ENCODE measurements at regions not wholly inside any gene's neighbourhood (a gene's known extent, or its start where the extent isn't known, plus 50 kb on each side); places are given as distances from the start of the nearest gene placed in this dataset.

DNA sequence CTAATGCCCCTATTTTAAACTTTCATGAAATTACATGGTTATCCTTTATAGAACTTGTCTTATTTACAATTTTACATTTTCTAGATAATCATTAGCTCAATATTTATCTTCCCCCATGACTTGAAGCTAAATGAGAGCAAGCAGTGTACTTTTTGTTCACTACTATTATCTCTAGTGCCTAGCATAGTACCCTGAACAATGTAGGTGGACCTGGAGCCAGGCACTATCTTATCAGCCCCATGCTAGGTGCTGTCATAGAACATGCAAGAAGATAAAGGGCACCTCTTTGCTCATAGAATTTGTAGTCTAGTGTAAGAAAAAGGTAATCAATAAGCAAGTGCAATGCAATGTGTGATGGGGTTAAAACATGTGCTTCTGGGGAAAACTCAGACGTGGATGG is 399.9 kb downstream of the ELAVL2 start:
- TF ChIP-seq, protein P1, sequence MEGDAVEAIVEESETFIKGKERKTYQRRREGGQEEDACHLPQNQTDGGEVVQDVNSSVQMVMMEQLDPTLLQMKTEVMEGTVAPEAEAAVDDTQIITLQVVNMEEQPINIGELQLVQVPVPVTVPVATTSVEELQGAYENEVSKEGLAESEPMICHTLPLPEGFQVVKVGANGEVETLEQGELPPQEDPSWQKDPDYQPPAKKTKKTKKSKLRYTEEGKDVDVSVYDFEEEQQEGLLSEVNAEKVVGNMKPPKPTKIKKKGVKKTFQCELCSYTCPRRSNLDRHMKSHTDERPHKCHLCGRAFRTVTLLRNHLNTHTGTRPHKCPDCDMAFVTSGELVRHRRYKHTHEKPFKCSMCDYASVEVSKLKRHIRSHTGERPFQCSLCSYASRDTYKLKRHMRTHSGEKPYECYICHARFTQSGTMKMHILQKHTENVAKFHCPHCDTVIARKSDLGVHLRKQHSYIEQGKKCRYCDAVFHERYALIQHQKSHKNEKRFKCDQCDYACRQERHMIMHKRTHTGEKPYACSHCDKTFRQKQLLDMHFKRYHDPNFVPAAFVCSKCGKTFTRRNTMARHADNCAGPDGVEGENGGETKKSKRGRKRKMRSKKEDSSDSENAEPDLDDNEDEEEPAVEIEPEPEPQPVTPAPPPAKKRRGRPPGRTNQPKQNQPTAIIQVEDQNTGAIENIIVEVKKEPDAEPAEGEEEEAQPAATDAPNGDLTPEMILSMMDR (IDR thresholded peaks at IDR 0.05; ENCODE audit: poor library complexity, severe bottlenecking): no peak
- no peak for DNase-seq (ENCODE audit: low spot score)
- Histone ChIP-seq H3K36me3 (ENCODE audit: low read depth) (no peaks in the 10 kb centered on the region), H3K9me3 (ENCODE audit: severe bottlenecking) (no peaks in the 10 kb centered on the region), H3K27ac (ENCODE audit: poor library complexity, severe bottlenecking) (no peak overlapping the region), H3K4me1 (ENCODE audit: insufficient read depth, poor library complexity, severe bottlenecking) (no peaks in the 10 kb centered on the region), H3K27me3 (ENCODE audit: insufficient read depth, poor library complexity, severe bottlenecking) (peaks cover 13% of the 10 kb centered on the region), H3K4me3 (ENCODE audit: severe bottlenecking) (no peak overlapping the region)
- ATAC-seq (ENCODE audit: low read depth): no peak

DNA sequence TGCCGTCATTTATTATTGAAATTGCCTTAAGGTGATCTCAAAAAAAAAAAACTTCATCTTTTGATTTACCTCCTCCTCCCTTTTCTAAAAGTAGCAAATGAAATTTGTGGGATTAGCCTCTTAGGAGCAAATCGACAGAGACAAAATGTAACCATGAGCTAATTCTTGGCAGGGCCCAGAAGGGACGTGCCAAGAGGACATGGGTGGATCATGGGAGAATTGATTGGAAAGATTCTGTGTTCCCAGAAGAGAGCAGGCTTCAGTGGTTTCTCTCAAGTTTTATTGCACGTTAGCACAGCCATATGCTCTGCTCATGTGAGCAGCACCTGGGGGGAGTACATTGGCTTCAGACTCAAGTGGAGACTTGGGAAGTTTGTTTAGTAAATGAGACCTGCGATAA is 394.6 kb downstream of the ELAVL2 start:
- no peak overlapping the region for H3K27ac ChIP-seq (ENCODE audit: poor library complexity, severe bottlenecking)
- no peaks in the 10 kb centered on the region for H3K9me3 ChIP-seq (ENCODE audit: severe bottlenecking)
- H3K36me3 ChIP-seq (ENCODE audit: low read depth): no peaks in the 10 kb centered on the region
- ATAC-seq (ENCODE audit: low read depth): no peak
- no peak for DNase-seq (ENCODE audit: low spot score)
- H3K27me3 ChIP-seq (ENCODE audit: insufficient read depth, poor library complexity, severe bottlenecking): peaks cover 14% of the 10 kb centered on the region
- H3K4me3 ChIP-seq (ENCODE audit: severe bottlenecking): no peak overlapping the region
- no peaks in the 10 kb centered on the region for H3K4me1 ChIP-seq (ENCODE audit: insufficient read depth, poor library complexity, severe bottlenecking)
- TF ChIP-seq, protein P1 (IDR thresholded peaks at IDR 0.05; ENCODE audit: poor library complexity, severe bottlenecking): no peak

DNA sequence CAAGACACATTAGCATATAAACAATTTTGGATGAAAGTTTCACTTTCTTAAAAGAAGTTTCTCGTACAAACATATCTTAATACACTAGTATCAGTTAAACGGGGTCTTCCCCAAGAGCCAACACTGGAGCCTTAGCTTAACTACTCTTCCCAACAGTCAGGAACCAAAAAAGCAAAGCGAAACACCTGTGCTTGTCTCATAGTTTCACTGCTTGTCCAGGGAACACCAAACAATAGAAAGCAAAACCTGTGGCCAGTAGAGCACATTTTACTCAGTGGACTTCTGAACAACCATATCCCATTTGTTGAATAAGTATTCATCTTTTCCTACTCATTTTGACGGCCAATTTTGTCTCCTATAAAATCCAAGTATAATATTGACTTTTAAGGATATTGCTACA is 391.4 kb downstream of the ELAVL2 start:
- Histone ChIP-seq H3K36me3 (ENCODE audit: low read depth) (no peaks in the 10 kb centered on the region), H3K27me3 (ENCODE audit: insufficient read depth, poor library complexity, severe bottlenecking) (peaks cover 19% of the 10 kb centered on the region), H3K27ac (ENCODE audit: poor library complexity, severe bottlenecking) (no peak overlapping the region), H3K9me3 (ENCODE audit: severe bottlenecking) (no peaks in the 10 kb centered on the region), H3K4me3 (ENCODE audit: severe bottlenecking) (no peak overlapping the region), H3K4me1 (ENCODE audit: insufficient read depth, poor library complexity, severe bottlenecking) (no peaks in the 10 kb centered on the region)
- TF ChIP-seq, protein P1 (IDR thresholded peaks at IDR 0.05; ENCODE audit: poor library complexity, severe bottlenecking): no peak
- no peak for DNase-seq (ENCODE audit: low spot score)
- no peak for ATAC-seq (ENCODE audit: low read depth)

DNA sequence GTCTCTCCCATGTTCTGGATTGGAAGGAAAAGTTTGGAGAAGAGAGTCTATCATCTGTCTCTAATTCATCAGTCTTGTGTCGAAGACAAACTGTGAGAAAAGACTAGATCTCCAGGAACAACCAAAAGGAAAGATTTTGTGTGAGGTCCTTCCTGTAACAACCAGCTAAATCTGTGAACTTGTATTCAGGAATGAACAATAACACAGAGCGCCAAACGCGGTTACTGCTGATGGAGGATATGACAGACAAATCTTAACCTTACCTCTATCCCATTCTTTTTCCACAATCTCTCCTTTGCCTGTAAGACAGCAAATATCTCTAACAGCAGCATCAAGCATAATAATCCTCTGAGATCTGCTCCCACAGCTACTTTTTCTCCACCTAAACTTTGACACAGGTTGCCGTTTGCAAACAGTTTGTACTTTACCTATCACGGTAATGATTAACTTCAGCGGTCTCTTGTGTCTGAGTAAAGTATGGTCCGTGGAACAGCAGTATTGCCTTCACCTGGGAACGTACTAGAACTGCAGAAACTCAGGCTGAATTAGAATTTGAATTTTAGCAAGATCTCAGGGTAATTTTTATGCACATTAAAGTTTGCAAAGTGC is 387.6 kb downstream of the ELAVL2 start:
- no peaks in the 10 kb centered on the region for H3K4me1 ChIP-seq (ENCODE audit: insufficient read depth, poor library complexity, severe bottlenecking)
- no peaks in the 10 kb centered on the region for H3K36me3 ChIP-seq (ENCODE audit: low read depth)
- no peaks in the 10 kb centered on the region for H3K9me3 ChIP-seq (ENCODE audit: severe bottlenecking)
- peaks cover 24% of the 10 kb centered on the region for H3K27me3 ChIP-seq (ENCODE audit: insufficient read depth, poor library complexity, severe bottlenecking)
- DNase-seq (ENCODE audit: low spot score) (no peak), ATAC-seq (ENCODE audit: low read depth) (no peak)
- no peak overlapping the region for H3K4me3 ChIP-seq (ENCODE audit: severe bottlenecking)
- H3K27ac ChIP-seq (ENCODE audit: poor library complexity, severe bottlenecking): no peak overlapping the region
- TF ChIP-seq, protein P1 (IDR thresholded peaks at IDR 0.05; ENCODE audit: poor library complexity, severe bottlenecking): no peak

DNA sequence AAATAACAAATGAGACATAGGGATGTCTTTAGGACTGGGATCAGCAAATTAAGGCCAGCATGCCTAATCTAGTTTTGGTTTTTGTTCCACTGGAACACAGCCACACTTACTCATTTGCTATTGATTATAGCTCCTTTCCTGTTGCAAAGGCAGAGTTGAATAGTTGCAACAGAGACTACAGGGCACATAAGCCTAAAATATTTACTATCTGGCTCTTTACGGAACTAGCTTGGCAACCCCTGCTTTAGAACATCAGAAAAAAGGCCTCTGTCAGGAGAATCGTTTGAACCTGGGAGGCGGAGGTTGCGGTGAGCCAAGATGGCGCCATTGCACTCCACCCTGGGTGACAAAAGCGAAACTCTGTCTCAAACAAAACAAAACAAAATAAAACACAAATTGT is 384.8 kb downstream of the ELAVL2 start:
- Histone ChIP-seq H3K27ac (ENCODE audit: poor library complexity, severe bottlenecking) (no peak overlapping the region), H3K36me3 (ENCODE audit: low read depth) (no peaks in the 10 kb centered on the region), H3K27me3 (ENCODE audit: insufficient read depth, poor library complexity, severe bottlenecking) (peaks cover 20% of the 10 kb centered on the region), H3K4me3 (ENCODE audit: severe bottlenecking) (no peak overlapping the region), H3K9me3 (ENCODE audit: severe bottlenecking) (no peaks in the 10 kb centered on the region), H3K4me1 (ENCODE audit: insufficient read depth, poor library complexity, severe bottlenecking) (no peaks in the 10 kb centered on the region)
- TF ChIP-seq, protein P1 (IDR thresholded peaks at IDR 0.05; ENCODE audit: poor library complexity, severe bottlenecking): no peak
- DNase-seq (ENCODE audit: low spot score): no peak
- ATAC-seq (ENCODE audit: low read depth): no peak

Measured in RWPE2 (cell line).